GM12864 (cell line): ENCODE measurements at regions not wholly inside any gene's neighbourhood (a gene's known extent, or its start where the extent isn't known, plus 50 kb on each side); places are given as distances from the start of the nearest gene placed in this dataset.

Source experiments
- DNase-seq: peaks from one replicate; pipeline ENCODE4 v3.0.0-alpha.2; 2011; ENCODE audit warnings: low read depth
- H3K4me3 ChIP-seq: 2 replicates; pipeline ENCODE4 v1.5.1; 2011; ENCODE audit warnings: mild to moderate bottlenecking, low read depth, low read length, control low read depth
- TF ChIP-seq, protein P1 (sequence below): IDR thresholded peaks from 2 replicates; pipeline ENCODE4 v1.5.1; 2011; ENCODE audit warnings: low read depth, mild to moderate bottlenecking, moderate library complexity, low read length, control low read depth, inconsistent platforms; ENCODE audit errors: missing control alignments

DNA sequence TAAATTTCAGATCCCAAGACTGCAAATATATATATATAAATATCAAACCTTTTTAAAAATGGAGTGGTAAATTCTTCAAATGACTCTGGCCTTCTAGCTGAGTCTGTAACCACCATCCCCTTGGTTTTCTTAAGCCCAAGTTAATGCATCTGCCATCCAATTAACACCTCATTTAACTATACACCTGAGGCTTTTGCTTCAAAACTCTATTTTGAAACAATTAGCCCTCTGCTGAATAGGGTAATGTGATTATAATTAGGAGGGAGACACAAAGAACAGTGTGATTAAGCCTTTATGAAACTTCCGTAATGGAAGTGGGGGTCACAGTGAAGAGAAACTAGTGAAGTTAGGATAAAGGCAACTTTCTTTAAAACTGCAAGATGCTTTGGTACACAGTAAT lies 83.6 kb downstream of the GPR37 start:
- DNase-seq: no peak
- H3K4me3 ChIP-seq: no peak overlapping the region
- TF ChIP-seq, protein P1, sequence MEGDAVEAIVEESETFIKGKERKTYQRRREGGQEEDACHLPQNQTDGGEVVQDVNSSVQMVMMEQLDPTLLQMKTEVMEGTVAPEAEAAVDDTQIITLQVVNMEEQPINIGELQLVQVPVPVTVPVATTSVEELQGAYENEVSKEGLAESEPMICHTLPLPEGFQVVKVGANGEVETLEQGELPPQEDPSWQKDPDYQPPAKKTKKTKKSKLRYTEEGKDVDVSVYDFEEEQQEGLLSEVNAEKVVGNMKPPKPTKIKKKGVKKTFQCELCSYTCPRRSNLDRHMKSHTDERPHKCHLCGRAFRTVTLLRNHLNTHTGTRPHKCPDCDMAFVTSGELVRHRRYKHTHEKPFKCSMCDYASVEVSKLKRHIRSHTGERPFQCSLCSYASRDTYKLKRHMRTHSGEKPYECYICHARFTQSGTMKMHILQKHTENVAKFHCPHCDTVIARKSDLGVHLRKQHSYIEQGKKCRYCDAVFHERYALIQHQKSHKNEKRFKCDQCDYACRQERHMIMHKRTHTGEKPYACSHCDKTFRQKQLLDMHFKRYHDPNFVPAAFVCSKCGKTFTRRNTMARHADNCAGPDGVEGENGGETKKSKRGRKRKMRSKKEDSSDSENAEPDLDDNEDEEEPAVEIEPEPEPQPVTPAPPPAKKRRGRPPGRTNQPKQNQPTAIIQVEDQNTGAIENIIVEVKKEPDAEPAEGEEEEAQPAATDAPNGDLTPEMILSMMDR: no peak

- DNase-seq: no peak
- H3K4me3 ChIP-seq: no peak overlapping the region
- TF ChIP-seq, protein P1: no peak
Measured at GRCh38 chr7:124680304-124680703, 85.3 kb downstream of the GPR37 start.

DNA sequence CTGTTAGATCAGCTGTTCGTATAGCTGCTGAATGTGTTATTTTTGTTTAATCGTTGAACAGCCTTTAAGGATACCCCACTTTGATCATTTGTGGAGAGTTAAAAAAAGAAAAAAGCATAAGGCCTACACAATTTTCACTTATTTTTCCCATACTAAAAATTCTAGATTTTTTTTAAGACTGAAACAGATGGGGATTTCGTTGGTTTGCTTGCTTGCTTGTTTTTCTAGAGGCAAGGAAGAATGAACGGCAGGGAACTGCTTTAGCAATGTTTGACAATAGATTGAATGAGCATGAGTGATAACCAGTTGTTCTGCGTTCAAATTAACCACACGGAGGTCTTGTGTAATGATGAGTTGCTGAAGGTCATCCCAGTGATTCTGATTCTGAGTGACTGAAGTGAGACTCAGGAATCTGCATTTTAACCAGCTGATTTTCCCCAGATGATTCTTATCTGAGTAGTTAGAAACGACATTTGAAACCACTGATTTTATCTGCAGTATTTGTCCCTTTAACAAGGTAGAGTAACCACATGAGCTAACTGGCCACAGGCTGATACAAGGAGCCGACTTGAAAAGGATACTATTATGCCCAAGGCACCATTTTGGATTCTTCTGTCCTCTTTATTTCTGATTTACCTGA lies 85.9 kb downstream of the GPR37 start:
- TF ChIP-seq, protein P1: no peak
- H3K4me3 ChIP-seq: no peak overlapping the region
- no peak for DNase-seq

GRCh38 chr7:124679146-124679545 lies 86.4 kb downstream of the GPR37 start:
- no peak for DNase-seq
- no peak overlapping the region for H3K4me3 ChIP-seq
- TF ChIP-seq, protein P1: no peak

DNA sequence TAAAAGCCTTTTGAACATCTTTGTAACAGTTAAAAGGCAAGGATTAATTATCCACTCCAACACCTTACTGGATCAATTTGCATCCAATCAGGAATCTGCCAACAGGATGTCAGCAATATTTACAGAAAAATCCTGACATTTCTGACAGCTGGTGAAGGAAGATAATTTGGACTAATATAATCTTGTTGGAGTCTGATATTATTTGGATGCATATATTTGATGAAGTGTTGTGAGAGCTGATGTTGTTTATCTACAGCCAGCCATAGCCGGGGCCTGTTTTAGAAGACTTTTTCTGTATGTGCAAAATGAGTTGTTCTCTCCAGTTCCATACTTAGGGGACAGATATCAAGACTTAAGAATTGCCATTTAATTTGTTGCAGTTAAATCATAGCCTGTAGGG lies 91.1 kb downstream of the GPR37 start:
- TF ChIP-seq, protein P1: no peak
- no peak overlapping the region for H3K4me3 ChIP-seq
- no peak for DNase-seq

- TF ChIP-seq, protein P1: no peak
- H3K4me3 ChIP-seq: no peak overlapping the region
- DNase-seq: no peak
Measured at GRCh38 chr7:124672011-124672410, 93.6 kb downstream of the GPR37 start.

DNA sequence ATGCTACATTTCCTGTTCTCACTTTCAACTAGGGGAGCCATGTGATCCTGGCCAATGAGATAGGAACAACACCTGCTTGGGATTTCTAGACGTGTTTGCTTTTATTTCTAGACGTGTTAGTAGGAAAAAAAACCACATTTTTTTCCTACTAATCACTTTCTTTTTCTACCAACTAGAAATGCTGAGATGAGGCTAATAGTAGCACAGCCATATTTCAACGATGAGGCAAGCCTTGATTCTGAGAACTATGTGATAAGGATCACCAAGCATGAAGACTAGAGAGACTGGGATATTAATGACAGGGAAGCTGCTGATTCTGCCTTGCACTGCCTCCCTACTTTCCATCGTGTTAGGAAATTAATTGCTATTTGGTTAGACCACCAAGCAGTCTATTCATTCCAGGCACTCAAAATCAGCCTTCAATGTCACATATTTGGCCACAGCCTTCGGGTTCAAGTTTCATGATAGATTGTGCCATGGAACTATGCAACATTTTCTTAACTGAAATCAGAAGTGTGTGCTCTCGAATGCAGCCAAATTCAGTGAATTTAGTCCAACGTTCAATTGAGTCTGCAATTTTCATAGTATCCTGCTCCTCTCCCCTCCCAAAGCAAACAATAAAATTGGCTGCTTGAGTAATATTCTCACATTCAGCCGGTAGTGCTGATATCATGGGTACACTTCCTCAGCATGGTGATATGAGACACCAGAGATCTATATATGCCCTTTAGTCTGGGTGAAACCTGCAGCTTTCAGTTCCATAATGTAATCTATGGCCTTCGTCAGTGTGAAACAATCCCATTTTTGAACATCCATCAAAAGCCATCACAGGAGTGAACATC lies 98.1 kb downstream of the GPR37 start:
- no peak overlapping the region for H3K4me3 ChIP-seq
- no peak for DNase-seq
- TF ChIP-seq, protein P1: no peak
